Left ventricle myocardium inferior (tissue), 1 donor: ENCODE measurements at regions not wholly inside any gene's neighbourhood (a gene's known extent, or its start where the extent isn't known, plus 50 kb on each side); places are given as distances from the start of the nearest gene placed in this dataset.

ENCODE experiments used
- DNase-seq: peaks from one replicate; pipeline ENCODE4 v3.0.0-alpha.2; 2020
- H3K27ac ChIP-seq: fragments of 200-600 bp; replicated peaks from 2 replicates; pipeline ENCODE4 v1.8.0; 2021
- H3K27me3 ChIP-seq: fragments of 200-600 bp; 2 replicates; pipeline ENCODE4 v1.8.0; 2021; ENCODE audit warnings: low read depth
- H3K36me3 ChIP-seq: fragments of 200-600 bp; 2 replicates; pipeline ENCODE4 v1.8.0; 2021
- H3K4me1 ChIP-seq: fragments of 200-600 bp; 2 replicates; pipeline ENCODE4 v1.8.0; 2021
- H3K4me3 ChIP-seq: fragments of 200-600 bp; 2 replicates; pipeline ENCODE4 v1.8.0; 2021; ENCODE audit warnings: mild to moderate bottlenecking, moderate library complexity
- H3K9me3 ChIP-seq: fragments of 200-600 bp; replicated peaks from 2 replicates; pipeline ENCODE4 v1.8.0; 2021
- CTCF ChIP-seq: fragments of 200-600 bp; IDR thresholded peaks from 2 replicates; pipeline ENCODE4 v1.8.0; 2021; ENCODE audit warnings: antibody characterized with exemption, mild to moderate bottlenecking, borderline replicate concordance
- intact Hi-C: fragments of 100-400 bp; cut with micrococcal nuclease; formaldehyde crosslinking; loops from one replicate; pipeline ENCODE4 v1.11.0; 2022
- donor health status: DM: no; HTN: yes; CAD: no; lungs with severe emphysema.

- intact Hi-C loops, result no loop called here
- DNase-seq, result no peak
- H3K4me3 ChIP-seq, result no peak overlapping the region
Observed at GRCh38 chr3:174430986-174431385, 428.1 kb upstream of the NAALADL2 start.

GRCh38 chr3:174431717-174432116 is 427.4 kb upstream of the NAALADL2 start:
- Histone ChIP-seq H3K9me3 (peaks cover 4% of the 10 kb centered on the region), H3K4me3 (no peak overlapping the region), H3K27ac (no peak overlapping the region), H3K4me1 (peaks cover 7% of the 10 kb centered on the region), H3K27me3 (no peaks in the 10 kb centered on the region), H3K36me3 (no peaks in the 10 kb centered on the region)
- no peak for DNase-seq
- intact Hi-C loops, result no loop called here
- TF ChIP-seq CTCF, result no peak

More at GRCh38 chr3:174430986-174431385, 428.1 kb upstream of the NAALADL2 start:
- Histone ChIP-seq H3K4me1 (peaks cover 2% of the 10 kb centered on the region), H3K9me3 (peaks cover 4% of the 10 kb centered on the region), H3K36me3 (no peaks in the 10 kb centered on the region), H3K27ac (no peak overlapping the region), H3K27me3 (no peaks in the 10 kb centered on the region)
- TF ChIP-seq CTCF, result no peak

- Histone ChIP-seq H3K27me3 (peaks cover 4% of the 10 kb centered on the region), H3K4me3 (no peak overlapping the region), H3K36me3 (no peaks in the 10 kb centered on the region), H3K9me3 (peaks cover 4% of the 10 kb centered on the region), H3K4me1 (peaks cover 33% of the 10 kb centered on the region), H3K27ac (peak overlapping the region; percentile 79)
- TF ChIP-seq CTCF, result no peak
- no peak for DNase-seq
- intact Hi-C loops, result no loop called here
Observed at GRCh38 chr3:174436367-174436766, 422.8 kb upstream of the NAALADL2 start.

- H3K9me3 ChIP-seq, result no peaks in the 10 kb centered on the region
- peaks cover 4% of the 10 kb centered on the region for H3K27me3 ChIP-seq
- intact Hi-C loops, result no loop called here
- DNase-seq, result no peak
- H3K27ac ChIP-seq, result peak overlapping the region; percentile 99
- no peak for TF ChIP-seq CTCF
- H3K36me3 ChIP-seq, result no peaks in the 10 kb centered on the region
- H3K4me1 ChIP-seq, result peaks cover 51% of the 10 kb centered on the region
- peak overlapping the region; percentile 86 for H3K4me3 ChIP-seq
Observed at GRCh38 chr3:174438501-174439145, 420.5 kb upstream of the NAALADL2 start.

- Histone ChIP-seq H3K27ac (peak overlapping the region; percentile 99), H3K4me3 (peak overlapping the region; percentile 86), H3K4me1 (peaks cover 60% of the 10 kb centered on the region), H3K9me3 (no peaks in the 10 kb centered on the region), H3K36me3 (no peaks in the 10 kb centered on the region), H3K27me3 (peaks cover 4% of the 10 kb centered on the region)
- intact Hi-C loops, result no loop called here
- DNase-seq, result no peak
- TF ChIP-seq CTCF, result no peak
Observed at GRCh38 chr3:174439331-174440252, 419.5 kb upstream of the NAALADL2 start.
